ENCODE measurements at regions not wholly inside any gene's neighbourhood (a gene's known extent, or its start where the extent isn't known, plus 50 kb on each side); places are given as distances from the start of the nearest gene placed in this dataset.

DNA sequence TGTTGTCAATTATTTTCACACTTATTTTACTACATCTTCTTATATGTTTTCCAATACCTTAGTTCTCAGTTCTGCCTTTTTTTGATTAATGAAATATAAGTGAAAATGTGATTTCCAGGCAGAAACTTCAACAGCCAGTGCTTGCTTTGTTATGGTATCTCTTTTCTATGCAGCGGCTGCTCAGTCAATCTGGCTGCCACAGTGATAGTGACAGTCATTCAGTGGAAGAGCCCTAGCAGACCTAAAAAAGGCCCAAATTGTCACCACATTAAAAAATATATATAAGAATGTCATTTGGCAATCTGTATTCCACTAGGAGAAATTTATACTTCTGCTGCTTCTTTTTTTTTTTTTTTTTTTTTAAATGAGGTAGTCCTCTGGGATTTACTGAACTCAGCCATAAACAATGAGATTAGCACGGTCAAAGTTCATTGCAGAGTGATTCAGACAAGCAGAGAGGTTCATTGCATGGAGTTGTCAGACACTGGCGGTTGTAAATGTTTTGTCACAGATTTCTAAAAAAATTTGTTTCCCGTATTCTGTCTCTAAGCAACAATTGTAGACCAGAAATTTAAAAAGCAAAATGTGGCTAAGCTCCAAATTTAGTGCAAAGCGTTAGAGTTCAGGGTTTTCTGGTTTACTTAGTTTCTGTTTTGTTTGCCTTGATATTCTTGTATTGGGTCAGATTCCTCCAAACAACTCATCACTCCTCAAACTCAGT is 94.7 kb upstream of the PRR20A start:
- no peak overlapping the region; the same call in 1 of the 2 replicates for H3K4me3 ChIP-seq (ENCODE audit: low read depth, low read length)
- no peak overlapping the region for H3K27ac ChIP-seq
- peak; percentile 8 for DNase-seq
- no peaks in the 10 kb centered on the region for H3K36me3 ChIP-seq
- no peaks in the 10 kb centered on the region for H3K27me3 ChIP-seq (ENCODE audit: insufficient read depth, low read depth, severe bottlenecking)
- TF ChIP-seq CTCF (IDR thresholded peaks at IDR 0.05; ENCODE audit: low read depth, low read length), result no peak
- H3K9me3 ChIP-seq (ENCODE audit: severe bottlenecking), result no peaks in the 10 kb centered on the region

DNA sequence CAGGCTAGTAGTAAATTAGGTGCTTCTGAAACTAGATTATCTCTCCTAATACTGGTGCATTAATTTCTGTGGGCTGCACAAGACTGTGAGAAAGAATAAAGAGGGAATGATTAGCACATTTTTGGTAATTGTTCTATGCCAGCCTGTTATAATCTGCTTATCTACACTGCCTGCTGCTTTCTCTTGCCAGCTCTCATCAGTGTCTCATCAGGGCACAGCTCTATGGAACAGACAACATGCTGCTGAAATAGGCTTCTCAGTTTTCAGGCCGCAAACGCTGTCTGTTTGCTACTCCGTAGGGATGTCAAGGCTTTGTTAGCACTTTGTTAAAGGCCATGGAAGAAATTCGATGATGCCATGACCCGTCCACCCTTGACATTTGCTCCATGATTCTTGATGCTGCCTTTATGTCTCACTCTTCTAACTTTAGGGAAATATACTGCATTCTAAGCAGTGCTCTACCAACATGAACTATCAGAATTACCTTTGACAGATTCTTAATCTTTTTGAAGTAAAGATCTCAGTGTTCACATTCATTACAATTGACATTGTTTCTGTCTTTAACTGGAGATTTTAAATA is 84.0 kb upstream of the PRR20A start:
- H3K27ac ChIP-seq, result no peak overlapping the region
- no peak overlapping the region for H3K4me3 ChIP-seq (ENCODE audit: low read depth, low read length)
- no peaks in the 10 kb centered on the region for H3K36me3 ChIP-seq
- no peak for TF ChIP-seq CTCF (IDR thresholded peaks at IDR 0.05; ENCODE audit: low read depth, low read length)
- DNase-seq, result no peak
- no peaks in the 10 kb centered on the region for H3K9me3 ChIP-seq (ENCODE audit: severe bottlenecking)
- H3K27me3 ChIP-seq (ENCODE audit: insufficient read depth, low read depth, severe bottlenecking), result no peaks in the 10 kb centered on the region

GRCh38 chr13:57063007-57063406 is 77.7 kb upstream of the PRR20A start:
- H3K27ac ChIP-seq, result no peak overlapping the region
- H3K36me3 ChIP-seq, result no peaks in the 10 kb centered on the region
- H3K4me3 ChIP-seq (ENCODE audit: low read depth, low read length), result no peak overlapping the region
- no peak for TF ChIP-seq CTCF (IDR thresholded peaks at IDR 0.05; ENCODE audit: low read depth, low read length)
- DNase-seq, result no peak
- H3K27me3 ChIP-seq (ENCODE audit: insufficient read depth, low read depth, severe bottlenecking), result no peaks in the 10 kb centered on the region
- H3K9me3 ChIP-seq (ENCODE audit: severe bottlenecking), result no peaks in the 10 kb centered on the region

GRCh38 chr13:57073983-57074382 is 66.7 kb upstream of the PRR20A start:
- H3K27me3 ChIP-seq (ENCODE audit: insufficient read depth, low read depth, severe bottlenecking), result no peaks in the 10 kb centered on the region
- no peak for TF ChIP-seq CTCF (IDR thresholded peaks at IDR 0.05; ENCODE audit: low read depth, low read length)
- H3K9me3 ChIP-seq (ENCODE audit: severe bottlenecking), result no peaks in the 10 kb centered on the region
- no peaks in the 10 kb centered on the region for H3K36me3 ChIP-seq
- no peak for DNase-seq
- H3K4me3 ChIP-seq (ENCODE audit: low read depth, low read length), result no peak overlapping the region
- H3K27ac ChIP-seq, result no peak overlapping the region

- H3K27ac ChIP-seq, result no peak overlapping the region
- no peaks in the 10 kb centered on the region for H3K36me3 ChIP-seq
- DNase-seq, result no peak
- H3K27me3 ChIP-seq (ENCODE audit: insufficient read depth, low read depth, severe bottlenecking), result no peaks in the 10 kb centered on the region
- no peak overlapping the region for H3K4me3 ChIP-seq (ENCODE audit: low read depth, low read length)
- no peak for TF ChIP-seq CTCF (IDR thresholded peaks at IDR 0.05; ENCODE audit: low read depth, low read length)
- H3K9me3 ChIP-seq (ENCODE audit: severe bottlenecking), result no peaks in the 10 kb centered on the region
Observed at GRCh38 chr13:57075588-57075987, 65.1 kb upstream of the PRR20A start.

GRCh38 chr13:57087006-57087405 is 53.7 kb upstream of the PRR20A start:
- H3K9me3 ChIP-seq (ENCODE audit: severe bottlenecking), result no peaks in the 10 kb centered on the region
- H3K36me3 ChIP-seq, result no peaks in the 10 kb centered on the region
- no peak overlapping the region for H3K27ac ChIP-seq
- no peak for DNase-seq
- H3K4me3 ChIP-seq (ENCODE audit: low read depth, low read length), result no peak overlapping the region
- no peak for TF ChIP-seq CTCF (IDR thresholded peaks at IDR 0.05; ENCODE audit: low read depth, low read length)
- H3K27me3 ChIP-seq (ENCODE audit: insufficient read depth, low read depth, severe bottlenecking), result no peaks in the 10 kb centered on the region
